Prostate gland (tissue), 2 donors: ENCODE measurements at regions not wholly inside any gene's neighbourhood (a gene's known extent, or its start where the extent isn't known, plus 50 kb on each side); places are given as distances from the start of the nearest gene placed in this dataset.
"Not testable (repeated sequence)": the region's sequence is repeated elsewhere in the genome, so short reads cannot be mapped to it uniquely, and the experiment has no call there.

ENCODE experiments used
- DNase-seq: peaks from one replicate; pipeline ENCODE4 v3.0.0-alpha.2; 2019; ENCODE audit warnings: low spot score
- H3K27ac ChIP-seq, 2 donors: fragments of 200-600 bp; sonication (generic); 2 replicates each; pipeline ENCODE4 v1.5.1; 2017 to 2019
- H3K27me3 ChIP-seq: fragments of 200-600 bp; sonication (generic); replicated peaks from 2 replicates; pipeline ENCODE4 v1.5.1; 2019; ENCODE audit not compliant: insufficient read depth
- H3K36me3 ChIP-seq, 2 donors: fragments of 200-600 bp; sonication (generic); 1 replicate in 1 of 2; 2 replicates in 1 of 2; pipeline versions ENCODE4 v1.5.1 to v1.8.1; 2017 to 2019
- H3K4me1 ChIP-seq: fragments of 200-600 bp; sonication (generic); replicated peaks from 2 replicates; pipeline ENCODE4 v1.5.1; 2019
- H3K4me3 ChIP-seq, 2 donors: fragments of 200-600 bp; sonication (generic); 2 replicates each; pipeline ENCODE4 v1.5.1; 2017 to 2019
- H3K9me3 ChIP-seq: fragments of 200-600 bp; sonication (generic); 2 replicates; pipeline ENCODE4 v1.5.1; 2017
- POLR2A ChIP-seq: fragments of 450-650 bp; IDR thresholded peaks from one replicate; pipeline ENCODE4 v1.6.1; 2016; ENCODE audit warnings: antibody characterized with exemption, mild to moderate bottlenecking
- POLR2AphosphoS5 ChIP-seq: sonication (generic); formaldehyde crosslinking; IDR thresholded peaks from one replicate; pipeline ENCODE4 v1.6.1; 2017; ENCODE audit warnings: antibody characterized with exemption
- WGBS: methylation state at CpG from one replicate; pipeline ENCODE4 v1.1.5; 2018; 5-methylcytosine and 5-hydroxymethylcytosine counted together
- intact Hi-C: fragments of 100-400 bp; cut with DNase I; formaldehyde crosslinking; loops from one replicate; pipeline ENCODE4 v1.14.2; 2022
- TF ChIP-seq, protein P1 (sequence below), 4 experiments: fragments of 200-600 bp in 2 of 4; fragments of 450-650 bp in 2 of 4; sonication (generic) in 2 of 4; IDR thresholded peaks; 1 replicate in 3 of 4; 2 replicates in 1 of 4; pipeline ENCODE4 v1.5.1; 2016 to 2019; ENCODE audit warnings: antibody characterized with exemption in 4 of 4, mild to moderate bottlenecking in 2 of 4, moderate library complexity in 2 of 4

- Histone ChIP-seq H3K36me3 (no peaks in the 10 kb centered on the region), H3K9me3 (no peaks in the 10 kb centered on the region), H3K4me1 (no peaks in the 10 kb centered on the region), H3K4me3 (no peak overlapping the region), H3K27me3 (no peaks in the 10 kb centered on the region), H3K27ac (no peak overlapping the region)
- TF ChIP-seq, protein P1, sequence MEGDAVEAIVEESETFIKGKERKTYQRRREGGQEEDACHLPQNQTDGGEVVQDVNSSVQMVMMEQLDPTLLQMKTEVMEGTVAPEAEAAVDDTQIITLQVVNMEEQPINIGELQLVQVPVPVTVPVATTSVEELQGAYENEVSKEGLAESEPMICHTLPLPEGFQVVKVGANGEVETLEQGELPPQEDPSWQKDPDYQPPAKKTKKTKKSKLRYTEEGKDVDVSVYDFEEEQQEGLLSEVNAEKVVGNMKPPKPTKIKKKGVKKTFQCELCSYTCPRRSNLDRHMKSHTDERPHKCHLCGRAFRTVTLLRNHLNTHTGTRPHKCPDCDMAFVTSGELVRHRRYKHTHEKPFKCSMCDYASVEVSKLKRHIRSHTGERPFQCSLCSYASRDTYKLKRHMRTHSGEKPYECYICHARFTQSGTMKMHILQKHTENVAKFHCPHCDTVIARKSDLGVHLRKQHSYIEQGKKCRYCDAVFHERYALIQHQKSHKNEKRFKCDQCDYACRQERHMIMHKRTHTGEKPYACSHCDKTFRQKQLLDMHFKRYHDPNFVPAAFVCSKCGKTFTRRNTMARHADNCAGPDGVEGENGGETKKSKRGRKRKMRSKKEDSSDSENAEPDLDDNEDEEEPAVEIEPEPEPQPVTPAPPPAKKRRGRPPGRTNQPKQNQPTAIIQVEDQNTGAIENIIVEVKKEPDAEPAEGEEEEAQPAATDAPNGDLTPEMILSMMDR (IDR thresholded peaks at IDR 0.05) = no peak
- TF ChIP-seq POLR2AphosphoS5 (no peak), POLR2A (no peak)
- intact Hi-C loops = no loop called here
- 79% methylated on average over 3 of the region's 3 CpGs for WGBS
- DNase-seq = no peak
Measured at GRCh38 chr14:86331341-86331740, 801.4 kb downstream of the FLRT2 start.

- no peak overlapping the region for H3K27ac ChIP-seq
- H3K36me3 ChIP-seq = no peaks in the 10 kb centered on the region
- no peaks in the 10 kb centered on the region for H3K9me3 ChIP-seq
- no peaks in the 10 kb centered on the region for H3K27me3 ChIP-seq
- intact Hi-C loops = no loop called here
- WGBS = 41% methylated on average over 3 of the region's 3 CpGs
- no peak for TF ChIP-seq POLR2A
- TF ChIP-seq, protein P1 (IDR thresholded peaks at IDR 0.05) = no peak
- TF ChIP-seq POLR2AphosphoS5 = no peak
- H3K4me1 ChIP-seq = no peaks in the 10 kb centered on the region
- H3K4me3 ChIP-seq = no peak overlapping the region
- no peak for DNase-seq
Measured at GRCh38 chr14:86321151-86321550, 791.2 kb downstream of the FLRT2 start.

- intact Hi-C loops, H3K4me1 ChIP-seq, H3K36me3 ChIP-seq, DNase-seq, H3K27ac ChIP-seq, H3K4me3 ChIP-seq, H3K9me3 ChIP-seq, H3K27me3 ChIP-seq: not testable (repeated sequence)
- WGBS = 97% methylated on average over 18 of the region's 19 CpGs
Measured at GRCh38 chr14:86312154-86312665, 782.3 kb downstream of the FLRT2 start.

DNA sequence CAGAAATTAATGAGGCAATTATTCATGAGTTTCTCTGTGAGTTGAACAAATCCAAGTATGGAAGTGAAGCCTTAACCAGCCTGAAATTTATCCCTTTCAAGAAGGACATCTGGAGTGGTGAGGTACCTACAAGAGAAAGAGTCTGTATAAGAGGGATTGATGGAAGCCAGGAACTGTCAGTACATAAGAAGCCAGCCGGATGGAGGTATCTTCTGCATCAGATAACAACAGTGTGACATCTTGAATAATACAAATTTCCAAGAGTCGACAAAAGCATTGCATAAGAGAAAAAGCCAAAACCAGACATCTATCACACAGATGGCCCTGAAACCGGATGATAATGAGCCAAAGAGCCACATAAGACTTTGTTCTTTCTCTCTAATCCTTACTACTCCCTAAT, 781.2 kb downstream of the FLRT2 start:
- Histone ChIP-seq H3K27me3 (no peaks in the 10 kb centered on the region), H3K4me1 (no peaks in the 10 kb centered on the region), H3K27ac (no peak overlapping the region), H3K36me3 (no peaks in the 10 kb centered on the region), H3K9me3 (no peaks in the 10 kb centered on the region), H3K4me3 (no peak overlapping the region)
- intact Hi-C loops = no loop called here
- WGBS = 70% methylated on average over 3 of the region's 3 CpGs
- no peak for DNase-seq
- no peak for TF ChIP-seq POLR2A
- TF ChIP-seq POLR2AphosphoS5 = no peak
- TF ChIP-seq, protein P1 (IDR thresholded peaks at IDR 0.05) = no peak

GRCh38 chr14:86310611-86311010, 780.7 kb downstream of the FLRT2 start:
- no peak overlapping the region for H3K4me3 ChIP-seq
- DNase-seq = no peak
- no peaks in the 10 kb centered on the region for H3K4me1 ChIP-seq
- H3K9me3 ChIP-seq = no peaks in the 10 kb centered on the region
- TF ChIP-seq POLR2A = no peak
- TF ChIP-seq POLR2AphosphoS5 = no peak
- TF ChIP-seq, protein P1 (IDR thresholded peaks at IDR 0.05) = no peak
- H3K27ac ChIP-seq = no peak overlapping the region
- no peaks in the 10 kb centered on the region for H3K27me3 ChIP-seq
- H3K36me3 ChIP-seq = no peaks in the 10 kb centered on the region
- intact Hi-C loops = no loop called here
